SK-N-SH (cell line): ENCODE measurements at regions not wholly inside any gene's neighbourhood (a gene's known extent, or its start where the extent isn't known, plus 50 kb on each side); places are given as distances from the start of the nearest gene placed in this dataset.

Experiments used
- CTCF ChIA-PET: fragments of 300-600, 350-600 bp; formaldehyde crosslinking; extraction: SDS; loops from one replicate; lab custom pipeline; 2021; lab: Yijun Ruan, JAX
- POLR2A ChIA-PET: fragments of 350-600 bp; sonication (Branson Sonifier 250); formaldehyde crosslinking; extraction: SDS; loops from one replicate; lab custom pipeline; 2020; ENCODE audit warnings: antibody characterized with exemption, inconsistent platforms; lab: Yijun Ruan, JAX
- DNase-seq: peaks from one replicate; pipeline ENCODE4 v3.0.0; 2012
- H2AFZ ChIP-seq: fragments of 200-600 bp; sonication (generic); 2 replicates; pipeline ENCODE4 v1.8.1; 2016; ENCODE audit warnings: antibody characterized with exemption, mild to moderate bottlenecking, low read depth
- H3F3A ChIP-seq: fragments of 200-600 bp; sonication (generic); replicated peaks from 2 replicates; pipeline ENCODE3; 2016; ENCODE audit warnings: antibody characterized with exemption, mild to moderate bottlenecking; ENCODE audit not compliant: insufficient read depth
- H3K27ac ChIP-seq, 2 experiments: fragments of 200-500 bp in 1 of 2; fragments of 200-600 bp in 1 of 2; sonication (Bioruptor generic) in 1 of 2; sonication (generic), shearing (Covaris generic) in 1 of 2; 2 replicates each; pipeline versions ENCODE4 v1.5.1 to v1.6.1; 2014 to 2016; ENCODE audit warnings: low read depth in 2 of 2, inconsistent platforms in 1 of 2, low read length in 1 of 2, mild to moderate bottlenecking in 1 of 2, mixed read lengths in 1 of 2
- H3K27me3 ChIP-seq: fragments of 200-600 bp; sonication (generic), shearing (Covaris generic); 2 replicates; pipeline ENCODE4 v1.6.1; 2016; ENCODE audit warnings: mixed run types; ENCODE audit not compliant: insufficient read depth
- H3K36me3 ChIP-seq, 2 experiments: fragments of 200-500 bp in 1 of 2; fragments of 200-600 bp in 1 of 2; sonication (Bioruptor generic) in 1 of 2; sonication (generic) in 1 of 2; replicated peaks in 1 of 2; 2 replicates each; pipeline versions ENCODE3 to v1.5.1; 2014 to 2016; ENCODE audit warnings: low read length in 1 of 2, mild to moderate bottlenecking in 1 of 2; ENCODE audit not compliant: insufficient read depth in 2 of 2, control insufficient read depth in 1 of 2
- H3K4me1 ChIP-seq, 2 experiments: fragments of 200-500 bp in 1 of 2; fragments of 200-600 bp in 1 of 2; sonication (Bioruptor generic) in 1 of 2; sonication (generic), shearing (Covaris generic) in 1 of 2; 2 replicates each; pipeline versions ENCODE4 v1.5.1 to v1.6.1; 2014 to 2016; ENCODE audit warnings: low read depth in 1 of 2, low read length in 1 of 2, mixed run types in 1 of 2; ENCODE audit not compliant: insufficient read depth in 2 of 2, control insufficient read depth in 1 of 2
- H3K4me2 ChIP-seq: fragments of 200-600 bp; sonication (generic), shearing (Covaris generic); 2 replicates; pipeline ENCODE4 v1.6.1; 2017; ENCODE audit warnings: mixed run types
- H3K4me3 ChIP-seq, 2 experiments: fragments of 200-500 bp in 1 of 2; fragments of 200-600 bp in 1 of 2; sonication (Bioruptor generic) in 1 of 2; sonication (generic), shearing (Covaris generic) in 1 of 2; 2 replicates each; pipeline versions ENCODE4 v1.5.1 to v1.8.1; 2014 to 2016; ENCODE audit warnings: low read depth in 2 of 2, inconsistent platforms in 1 of 2, low read length in 1 of 2, mild to moderate bottlenecking in 1 of 2, mixed read lengths in 1 of 2, moderate library complexity in 1 of 2
- H3K79me2 ChIP-seq: fragments of 200-600 bp; sonication (generic); 2 replicates; pipeline ENCODE4 v1.8.1; 2017; ENCODE audit warnings: mild to moderate bottlenecking; ENCODE audit not compliant: insufficient read depth
- H3K9ac ChIP-seq: fragments of 200-600 bp; sonication (generic); 2 replicates; pipeline ENCODE4 v1.6.1; 2017; ENCODE audit warnings: mixed run types
- H3K9me2 ChIP-seq: fragments of 200-600 bp; sonication (generic); 2 replicates; pipeline ENCODE4 v1.6.1; 2017; ENCODE audit warnings: mixed run types
- H3K9me3 ChIP-seq: fragments of 200-600 bp; sonication (generic); 2 replicates; pipeline ENCODE4 v1.6.1; 2017; ENCODE audit warnings: mixed run types, mild to moderate bottlenecking, moderate library complexity
- H4K20me1 ChIP-seq: fragments of 200-600 bp; sonication (generic); 2 replicates; pipeline ENCODE4 v1.6.1; 2017; ENCODE audit warnings: mild to moderate bottlenecking, mixed run types; ENCODE audit not compliant: insufficient read depth
- CTCF ChIP-seq: fragments of 200-600 bp; sonication (generic); IDR thresholded peaks from 2 replicates; pipeline ENCODE4 v1.6.1; 2017; ENCODE audit warnings: antibody characterized with exemption, mild to moderate bottlenecking, moderate library complexity
- ELF1 ChIP-seq: IDR thresholded peaks from 2 replicates; pipeline ENCODE4 v1.4.0; 2012
- EP300 ChIP-seq, 2 experiments: IDR thresholded peaks; 2 replicates each; pipeline versions ENCODE4 v1.4.0 to v1.6.1; 2012; ENCODE audit warnings: borderline replicate concordance in 1 of 2, low read depth in 1 of 2, low read length in 1 of 2
- EZH2phosphoT487 ChIP-seq: fragments of 200-600 bp; sonication (generic); IDR thresholded peaks from 2 replicates; pipeline ENCODE4 v1.6.1; 2017; ENCODE audit warnings: low read depth, mixed run types, mild to moderate bottlenecking, antibody characterized with exemption, moderate library complexity, borderline replicate concordance
- FOSL2 ChIP-seq: IDR thresholded peaks from 2 replicates; pipeline ENCODE4 v1.4.0; 2012; ENCODE audit warnings: low read depth, mild to moderate bottlenecking, moderate library complexity, borderline replicate concordance
- FOXJ3 ChIP-seq: sonication (generic); formaldehyde crosslinking; IDR thresholded peaks from 2 replicates; pipeline ENCODE4 v1.5.1; 2020; ENCODE audit warnings: mild to moderate bottlenecking, missing genetic modification reagents
- FOXM1 ChIP-seq: IDR thresholded peaks from 2 replicates; pipeline ENCODE4 v1.4.0; 2012; ENCODE audit warnings: low read depth, mild to moderate bottlenecking
- GABPA ChIP-seq: IDR thresholded peaks from 2 replicates; pipeline ENCODE4 v1.4.0; 2012; ENCODE audit warnings: low read depth, mild to moderate bottlenecking
- JUND ChIP-seq: IDR thresholded peaks from 2 replicates; pipeline ENCODE4 v1.4.0; 2012
- RAD21 ChIP-seq: IDR thresholded peaks from 2 replicates; pipeline ENCODE4 v1.6.1; 2012; ENCODE audit warnings: mild to moderate bottlenecking, low read length
- SIN3A ChIP-seq: IDR thresholded peaks from 2 replicates; pipeline ENCODE4 v1.6.1; 2012; ENCODE audit warnings: low read depth, mild to moderate bottlenecking, low read length, moderate library complexity, borderline replicate concordance
- TAF1 ChIP-seq: IDR thresholded peaks from 2 replicates; pipeline ENCODE4 v1.6.1; 2012; ENCODE audit warnings: low read depth, mild to moderate bottlenecking, low read length, moderate library complexity, borderline replicate concordance
- whole genome bisulfite sequencing: methylation state at CpG from one replicate; pipeline ENCODE4 v1.1.6; 2017; ENCODE audit warnings: low lambda C conversion rate; 5-methylcytosine and 5-hydroxymethylcytosine counted together
- TF ChIP-seq, protein P1 (sequence below): fragments of 150-350 bp; IDR thresholded peaks from 2 replicates; pipeline ENCODE4 v1.6.1; 2017; ENCODE audit warnings: antibody characterized with exemption, low read length, low read depth, borderline replicate concordance
- TF ChIP-seq, protein P2 (sequence below): IDR thresholded peaks from 2 replicates; pipeline ENCODE4 v1.4.0; 2012; ENCODE audit warnings: low read depth
- TF ChIP-seq, protein P3 (sequence below): fragments of 150-350 bp; IDR thresholded peaks from 2 replicates; pipeline ENCODE4 v1.6.1; 2016; ENCODE audit warnings: mild to moderate bottlenecking, low read depth, low read length

DNA sequence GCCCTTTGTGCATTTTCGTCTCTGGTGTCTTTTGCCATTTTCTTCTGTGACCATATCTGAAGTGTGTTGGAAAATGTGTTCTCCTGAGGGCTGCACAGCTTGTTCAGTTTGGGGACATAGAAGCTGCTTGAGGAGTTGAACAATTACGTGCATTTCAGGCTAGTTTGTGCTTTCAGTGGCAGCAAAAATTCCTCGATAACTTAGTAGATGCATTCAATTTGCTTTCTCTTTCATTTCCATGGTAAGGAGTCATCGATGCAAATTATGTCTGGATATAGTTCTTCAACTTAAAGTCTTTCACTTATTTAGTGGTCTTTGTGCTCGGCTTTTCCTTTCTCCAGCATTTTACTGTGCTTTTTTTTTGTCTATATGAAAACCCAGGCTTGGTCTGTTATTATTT lies 441.5 kb downstream of the PLA2G4A start:
- CTCF ChIA-PET = no interaction called here
- WGBS = 74% methylated on average over 5 of the region's 5 CpGs
- no peaks in the 10 kb centered on the region for H3K79me2 ChIP-seq

More for the DNA sequence above, 441.5 kb downstream of the PLA2G4A start:
- no peaks in the 10 kb centered on the region for H3K27me3 ChIP-seq
- no peaks in the 10 kb centered on the region; a peak in 1 of 4 replicates for H3K4me1 ChIP-seq
- no peaks in the 10 kb centered on the region for H3K36me3 ChIP-seq
- H3K9me3 ChIP-seq = no peaks in the 10 kb centered on the region
- no peaks in the 10 kb centered on the region for H3K9me2 ChIP-seq
- no peaks in the 10 kb centered on the region for H4K20me1 ChIP-seq
- no peak overlapping the region for H3K4me3 ChIP-seq
- no peaks in the 10 kb centered on the region for H3F3A ChIP-seq
- no peak overlapping the region for H3K9ac ChIP-seq
- no peak overlapping the region for H3K27ac ChIP-seq
- no peak overlapping the region for H3K4me2 ChIP-seq
- no peak for TF ChIP-seq FOXM1
- TF ChIP-seq, protein P1, sequence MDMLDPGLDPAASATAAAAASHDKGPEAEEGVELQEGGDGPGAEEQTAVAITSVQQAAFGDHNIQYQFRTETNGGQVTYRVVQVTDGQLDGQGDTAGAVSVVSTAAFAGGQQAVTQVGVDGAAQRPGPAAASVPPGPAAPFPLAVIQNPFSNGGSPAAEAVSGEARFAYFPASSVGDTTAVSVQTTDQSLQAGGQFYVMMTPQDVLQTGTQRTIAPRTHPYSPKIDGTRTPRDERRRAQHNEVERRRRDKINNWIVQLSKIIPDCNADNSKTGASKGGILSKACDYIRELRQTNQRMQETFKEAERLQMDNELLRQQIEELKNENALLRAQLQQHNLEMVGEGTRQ = no peak
- TF ChIP-seq TAF1 = no peak
- no peak for TF ChIP-seq GABPA
- TF ChIP-seq, protein P2, sequence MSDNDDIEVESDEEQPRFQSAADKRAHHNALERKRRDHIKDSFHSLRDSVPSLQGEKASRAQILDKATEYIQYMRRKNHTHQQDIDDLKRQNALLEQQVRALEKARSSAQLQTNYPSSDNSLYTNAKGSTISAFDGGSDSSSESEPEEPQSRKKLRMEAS = no peak
- TF ChIP-seq EZH2phosphoT487 = no peak
- TF ChIP-seq ELF1 = no peak
- TF ChIP-seq, protein P3, sequence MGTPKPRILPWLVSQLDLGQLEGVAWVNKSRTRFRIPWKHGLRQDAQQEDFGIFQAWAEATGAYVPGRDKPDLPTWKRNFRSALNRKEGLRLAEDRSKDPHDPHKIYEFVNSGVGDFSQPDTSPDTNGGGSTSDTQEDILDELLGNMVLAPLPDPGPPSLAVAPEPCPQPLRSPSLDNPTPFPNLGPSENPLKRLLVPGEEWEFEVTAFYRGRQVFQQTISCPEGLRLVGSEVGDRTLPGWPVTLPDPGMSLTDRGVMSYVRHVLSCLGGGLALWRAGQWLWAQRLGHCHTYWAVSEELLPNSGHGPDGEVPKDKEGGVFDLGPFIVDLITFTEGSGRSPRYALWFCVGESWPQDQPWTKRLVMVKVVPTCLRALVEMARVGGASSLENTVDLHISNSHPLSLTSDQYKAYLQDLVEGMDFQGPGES = no peak
- TF ChIP-seq RAD21 = no peak
- no peak for TF ChIP-seq EP300 (IDR thresholded peaks at IDR 0.05; ENCODE audit: borderline replicate concordance in 1 of 2, low read depth in 1 of 2, low read length in 1 of 2)
- no peak for TF ChIP-seq JUND
- no peak for TF ChIP-seq SIN3A
- no peak for TF ChIP-seq CTCF
- TF ChIP-seq FOSL2 = no peak
- TF ChIP-seq FOXJ3 (CRISPR knock-in tag) = no peak
- DNase-seq = no peak
- POLR2A ChIA-PET = no interaction called here
- no peak overlapping the region for H2AFZ ChIP-seq
